Bronchial epithelial cell (primary cell): ENCODE measurements at regions not wholly inside any gene's neighbourhood (a gene's known extent, or its start where the extent isn't known, plus 50 kb on each side); places are given as distances from the start of the nearest gene placed in this dataset.

Source experiments
- DNase-seq: peaks from one replicate; pipeline ENCODE4 v3.0.0-alpha.2; 2010; ENCODE audit warnings: low read depth
- FAIRE-seq: peaks from 2 replicates; lab custom pipeline; 2011; peaks lifted over from hg19 to GRCh38; lab: Jason Lieb, UNC
- H3K27me3 ChIP-seq: 2 replicates; pipeline ENCODE4 v1.5.1; 2011; ENCODE audit warnings: low read length; ENCODE audit not compliant: control insufficient read depth, insufficient read depth
- H3K36me3 ChIP-seq: 2 replicates; pipeline ENCODE4 v1.5.1; 2011; ENCODE audit warnings: low read length; ENCODE audit not compliant: control insufficient read depth, insufficient read depth
- H3K4me3 ChIP-seq: 2 replicates; pipeline ENCODE4 v1.5.1; 2011; ENCODE audit warnings: mild to moderate bottlenecking, low read depth, low read length, control low read depth
- TF ChIP-seq, protein P1 (sequence below): IDR thresholded peaks from 2 replicates; pipeline ENCODE4 v1.5.1; 2011; ENCODE audit warnings: mild to moderate bottlenecking, moderate library complexity, low read length, control low read depth, inconsistent platforms; ENCODE audit not compliant: insufficient read depth, severe bottlenecking

DNA sequence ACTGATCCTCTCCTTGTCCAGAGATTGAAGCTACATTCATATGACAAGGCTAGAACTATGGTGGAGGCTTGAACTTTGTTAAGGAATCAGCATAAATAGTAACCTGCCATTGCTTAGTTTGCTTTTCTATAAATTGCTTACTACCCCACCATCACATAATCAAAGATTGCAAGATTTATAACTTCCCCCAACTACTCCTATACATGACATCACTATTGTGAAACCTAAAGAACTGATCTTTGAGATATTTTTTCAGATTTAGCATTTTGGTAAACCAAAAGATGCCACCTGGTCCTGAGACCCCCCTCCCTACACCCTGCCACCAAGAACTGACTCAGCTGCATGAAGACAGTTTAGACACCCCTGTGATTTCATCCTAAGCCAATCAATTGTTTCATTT, 385.3 kb downstream of the CDC5L start:
- no peak for FAIRE-seq
- TF ChIP-seq, protein P1, sequence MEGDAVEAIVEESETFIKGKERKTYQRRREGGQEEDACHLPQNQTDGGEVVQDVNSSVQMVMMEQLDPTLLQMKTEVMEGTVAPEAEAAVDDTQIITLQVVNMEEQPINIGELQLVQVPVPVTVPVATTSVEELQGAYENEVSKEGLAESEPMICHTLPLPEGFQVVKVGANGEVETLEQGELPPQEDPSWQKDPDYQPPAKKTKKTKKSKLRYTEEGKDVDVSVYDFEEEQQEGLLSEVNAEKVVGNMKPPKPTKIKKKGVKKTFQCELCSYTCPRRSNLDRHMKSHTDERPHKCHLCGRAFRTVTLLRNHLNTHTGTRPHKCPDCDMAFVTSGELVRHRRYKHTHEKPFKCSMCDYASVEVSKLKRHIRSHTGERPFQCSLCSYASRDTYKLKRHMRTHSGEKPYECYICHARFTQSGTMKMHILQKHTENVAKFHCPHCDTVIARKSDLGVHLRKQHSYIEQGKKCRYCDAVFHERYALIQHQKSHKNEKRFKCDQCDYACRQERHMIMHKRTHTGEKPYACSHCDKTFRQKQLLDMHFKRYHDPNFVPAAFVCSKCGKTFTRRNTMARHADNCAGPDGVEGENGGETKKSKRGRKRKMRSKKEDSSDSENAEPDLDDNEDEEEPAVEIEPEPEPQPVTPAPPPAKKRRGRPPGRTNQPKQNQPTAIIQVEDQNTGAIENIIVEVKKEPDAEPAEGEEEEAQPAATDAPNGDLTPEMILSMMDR: no peak
- H3K4me3 ChIP-seq: no peak overlapping the region
- no peaks in the 10 kb centered on the region for H3K27me3 ChIP-seq
- no peak for DNase-seq
- H3K36me3 ChIP-seq: no peaks in the 10 kb centered on the region

DNA sequence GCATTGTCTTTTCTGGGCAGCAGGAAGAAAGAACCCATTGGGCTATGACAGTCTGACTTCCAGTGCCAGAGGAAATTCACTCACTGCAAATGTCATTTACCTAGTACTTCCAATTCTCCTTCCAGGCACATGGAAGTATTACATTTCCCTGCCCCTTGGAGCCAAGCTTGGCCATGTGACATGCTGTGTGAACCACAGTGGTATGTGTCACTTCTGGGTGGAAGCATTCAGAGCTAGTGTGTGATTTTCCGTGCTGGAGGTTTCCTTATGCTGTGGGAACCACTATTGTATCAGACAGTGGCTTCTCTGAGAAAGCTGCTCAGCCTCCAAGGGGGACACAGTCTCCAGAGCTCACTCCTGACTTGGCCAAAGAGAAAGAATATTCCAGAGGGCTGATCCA, 387.6 kb downstream of the CDC5L start:
- DNase-seq (no peak), FAIRE-seq (peak; percentile 88)
- TF ChIP-seq, protein P1: no peak
- Histone ChIP-seq H3K36me3 (no peaks in the 10 kb centered on the region), H3K27me3 (no peaks in the 10 kb centered on the region), H3K4me3 (no peak overlapping the region)

DNA sequence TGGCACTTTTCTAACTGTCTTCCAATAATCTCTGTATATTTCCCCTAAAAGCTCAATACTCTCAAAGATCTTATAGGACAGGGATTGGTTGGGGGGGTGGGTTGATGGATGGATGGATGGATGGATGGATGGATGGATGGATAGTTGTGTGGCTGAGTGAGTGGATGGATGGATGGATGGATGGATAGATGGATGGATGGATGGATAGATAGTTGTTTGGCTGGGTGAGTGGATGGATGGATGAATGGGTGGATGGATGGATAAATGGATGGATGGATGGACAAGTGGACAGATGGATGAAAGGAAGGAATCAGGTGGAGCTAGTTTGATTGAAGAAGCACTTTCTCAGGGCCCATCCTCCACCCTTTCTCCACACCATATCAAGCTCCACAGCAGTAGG, 388.8 kb downstream of the CDC5L start:
- TF ChIP-seq, protein P1: no peak
- Histone ChIP-seq H3K4me3 (no peak overlapping the region), H3K36me3 (no peaks in the 10 kb centered on the region), H3K27me3 (no peaks in the 10 kb centered on the region)
- FAIRE-seq (no peak), DNase-seq (no peak)

DNA sequence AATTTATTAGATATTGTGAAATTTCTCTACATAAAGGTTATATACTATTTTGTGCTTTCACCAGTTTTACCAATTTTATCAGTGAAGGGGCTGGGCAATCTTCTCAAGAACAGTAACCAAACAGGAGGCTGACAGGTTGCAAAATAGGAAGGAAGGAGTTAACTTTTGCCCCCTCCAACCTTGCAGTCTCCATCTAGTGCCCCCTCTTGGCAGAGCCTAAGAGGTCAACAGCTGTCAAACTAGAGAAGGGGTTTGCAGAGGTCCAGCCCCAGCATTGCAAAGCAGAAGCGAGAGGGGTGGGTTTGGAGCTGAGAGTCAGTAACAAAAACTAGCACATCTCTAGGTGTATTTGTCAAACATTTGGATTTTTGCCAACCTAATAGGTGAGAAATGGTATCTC, 391.0 kb downstream of the CDC5L start:
- Histone ChIP-seq H3K4me3 (no peak overlapping the region), H3K36me3 (no peaks in the 10 kb centered on the region), H3K27me3 (no peaks in the 10 kb centered on the region)
- TF ChIP-seq, protein P1: no peak
- DNase-seq (no peak), FAIRE-seq (no peak)
